ENCODE measurements at regions not wholly inside any gene's neighbourhood (a gene's known extent, or its start where the extent isn't known, plus 50 kb on each side); places are given as distances from the start of the nearest gene placed in this dataset.

DNA sequence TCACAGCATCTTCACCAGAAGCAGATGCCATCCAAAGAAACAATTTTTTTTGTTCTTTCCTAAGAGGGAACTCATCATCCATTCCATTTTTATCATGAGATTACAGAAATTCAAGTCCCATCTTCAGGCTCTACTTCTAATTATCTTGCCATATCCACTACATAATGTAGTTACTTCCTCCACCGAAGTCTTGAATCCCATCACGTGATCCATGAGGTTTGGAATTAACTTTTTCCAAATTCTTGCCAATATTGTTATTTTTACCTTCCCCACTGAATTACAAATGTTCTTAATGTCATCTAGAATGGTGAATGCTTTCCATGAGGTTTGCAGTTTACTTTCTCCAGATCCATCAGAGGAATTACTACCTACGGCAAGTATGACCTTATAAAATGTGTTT lies 1014.7 kb upstream of the LRRN3 start:
- DNase-seq = no peak

DNA sequence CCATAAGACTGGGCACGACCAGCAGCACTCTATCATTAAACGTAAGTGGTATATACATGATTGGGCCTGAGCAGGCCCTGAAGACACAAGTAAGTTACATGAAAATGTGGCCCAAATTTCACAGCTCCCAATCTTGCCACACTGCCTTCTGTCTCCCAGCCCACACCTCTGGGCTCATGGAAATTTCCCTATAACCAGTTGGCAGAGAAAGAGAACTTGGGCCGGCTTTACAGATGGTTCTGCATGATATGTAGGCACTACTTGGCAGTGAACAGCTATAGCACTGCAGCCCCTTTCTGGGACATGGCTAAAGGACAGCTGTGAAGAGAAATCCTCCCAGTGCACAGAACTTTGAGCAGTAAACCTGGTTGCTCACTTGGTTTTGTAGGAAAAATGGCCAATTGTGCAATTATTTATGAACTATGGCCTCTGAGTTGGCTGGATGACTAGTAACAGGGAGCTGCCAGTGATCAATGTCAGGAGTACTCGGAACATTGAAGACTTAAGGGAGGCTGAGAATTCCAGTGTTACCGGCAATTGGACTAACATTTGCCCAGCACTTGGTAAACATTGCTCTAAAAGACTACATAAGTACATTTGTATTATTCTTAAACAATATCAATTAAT lies 1006.6 kb upstream of the LRRN3 start:
- no peak for DNase-seq

DNA sequence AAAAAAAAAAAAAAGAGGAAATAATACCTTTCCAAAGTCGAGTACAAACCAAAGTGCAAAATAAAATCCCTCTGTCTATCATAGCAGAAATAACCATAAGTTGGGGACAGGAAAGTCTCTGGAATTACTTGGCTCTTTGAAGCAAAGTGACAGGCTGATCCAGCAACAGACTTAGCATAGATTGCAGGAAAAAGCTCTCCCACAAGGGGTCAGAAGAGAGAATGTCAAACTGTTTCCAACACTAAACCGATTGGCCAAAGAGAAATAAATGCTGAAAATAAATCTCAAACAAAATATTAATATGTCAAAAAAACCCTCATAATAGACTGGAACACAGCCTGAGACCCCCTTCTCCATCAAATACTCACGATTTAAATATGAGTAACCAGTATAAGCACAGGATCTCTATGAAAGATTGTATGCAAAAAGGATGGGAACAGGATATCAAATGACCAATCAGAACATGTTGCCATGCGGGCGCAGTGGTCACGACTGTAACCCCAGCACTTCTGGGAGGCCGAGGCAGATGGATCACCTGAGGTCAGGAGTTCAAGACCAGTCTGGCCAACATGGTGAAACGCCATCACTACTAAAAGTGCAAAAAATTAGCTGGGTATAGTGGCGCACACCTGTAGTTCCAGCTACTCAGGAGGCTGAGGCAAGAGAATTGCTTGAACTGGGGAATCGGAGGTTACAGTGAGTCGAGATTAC lies 1000.7 kb upstream of the LRRN3 start:
- DNase-seq = no peak

- DNase-seq = no peak
Observed at GRCh38 chr7:110095372-110096052, 995.4 kb upstream of the LRRN3 start.

DNA sequence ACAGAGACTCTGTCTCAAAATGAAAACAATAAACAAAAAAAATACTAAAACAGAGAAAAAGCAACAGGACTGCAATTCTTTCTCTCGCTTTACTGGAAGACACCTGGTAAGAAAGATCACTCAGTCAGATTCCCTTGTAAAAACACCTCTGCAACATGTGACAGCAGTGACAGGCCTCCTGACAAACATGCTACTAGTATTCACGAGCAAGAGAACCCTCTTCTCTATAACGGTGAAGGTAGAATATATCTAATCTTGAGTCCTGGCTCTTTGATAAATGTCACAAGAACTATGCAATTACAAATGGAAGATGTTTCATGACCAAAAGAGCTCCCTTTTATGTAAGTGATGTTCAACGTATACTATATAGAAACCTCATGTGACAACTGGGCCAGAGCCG lies 986.7 kb upstream of the LRRN3 start:
- no peak for DNase-seq

- DNase-seq = no peak
Observed at GRCh38 chr7:110105307-110105706, 985.6 kb upstream of the LRRN3 start.

DNA sequence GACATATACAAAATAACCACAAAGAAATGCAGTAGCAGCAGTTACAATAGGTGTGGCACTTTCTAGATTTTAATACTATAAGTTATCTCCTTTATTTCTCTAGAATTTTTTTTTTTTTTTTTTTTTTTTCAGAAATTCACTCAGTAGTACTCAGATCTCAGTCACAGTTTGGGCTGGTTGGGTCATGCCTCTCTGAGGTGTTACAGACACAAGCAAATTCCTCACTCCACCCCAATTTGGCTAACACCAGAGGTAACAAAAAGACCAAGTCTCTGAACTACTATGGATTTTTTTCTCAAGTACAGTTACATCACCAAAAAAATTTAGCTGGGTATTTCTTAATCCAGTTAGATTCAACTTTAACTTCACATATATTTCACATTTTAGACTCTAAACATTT lies 985.1 kb upstream of the LRRN3 start:
- DNase-seq = no peak

- no peak for DNase-seq
Observed at GRCh38 chr7:110119883-110120581, 970.9 kb upstream of the LRRN3 start.

GRCh38 chr7:110129159-110129558 lies 961.8 kb upstream of the LRRN3 start:
- DNase-seq = no peak

DNA sequence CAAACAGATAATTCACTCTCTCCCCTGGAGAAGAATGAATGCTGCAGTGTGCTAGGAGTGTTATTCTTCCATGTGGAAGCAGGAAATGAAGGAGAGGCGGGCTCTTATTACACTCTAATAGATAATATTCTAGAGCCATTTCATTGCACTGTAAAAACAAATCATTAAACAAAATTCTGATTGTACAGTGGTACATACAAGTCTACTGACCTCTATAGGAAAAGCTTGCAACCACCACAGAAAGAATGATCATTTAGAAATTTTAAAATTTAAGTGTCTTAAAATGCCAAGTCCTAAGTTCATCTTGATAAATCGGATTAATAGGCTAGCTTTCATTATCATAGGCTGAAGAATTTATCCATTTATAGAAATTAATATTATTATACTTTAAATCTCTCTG lies 960.3 kb upstream of the LRRN3 start:
- no peak for DNase-seq

DNA sequence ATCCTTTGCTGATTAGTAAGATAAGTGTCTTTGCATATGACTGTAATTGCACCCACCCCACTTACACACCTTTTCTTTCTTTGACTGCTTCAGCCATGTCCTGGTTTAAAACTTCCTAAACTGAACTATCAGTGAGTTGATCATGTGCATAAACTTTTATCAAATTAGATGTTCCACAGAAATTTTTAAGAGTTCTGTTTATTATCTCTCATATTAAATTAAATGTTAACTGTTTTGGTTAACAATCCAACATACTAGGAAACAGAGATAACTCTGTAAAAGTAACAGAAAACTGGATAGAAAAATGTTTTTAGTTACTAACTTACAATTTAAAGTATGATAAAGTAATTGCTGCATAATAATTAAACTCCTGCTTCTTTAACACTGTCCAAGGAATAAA lies 959.6 kb upstream of the LRRN3 start:
- no peak for DNase-seq

DNA sequence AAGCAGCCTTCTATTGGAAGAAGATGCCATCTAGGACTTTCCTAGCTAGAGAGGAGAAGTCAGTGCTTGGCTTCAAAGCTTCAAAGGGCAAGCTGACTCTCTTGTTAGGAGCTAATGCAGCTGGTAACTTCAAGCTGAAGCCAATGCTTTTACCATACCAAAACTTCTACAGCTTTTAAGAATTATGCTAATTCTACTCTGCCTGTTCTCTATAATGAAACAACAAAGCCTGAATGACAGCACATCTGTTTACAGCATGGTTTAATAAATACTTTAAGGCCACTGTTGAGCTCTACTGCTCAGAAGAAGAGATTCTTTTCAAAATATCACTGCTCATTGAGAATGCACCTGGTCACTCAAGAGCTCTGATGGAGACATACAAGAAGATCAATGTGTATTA lies 951.9 kb upstream of the LRRN3 start:
- no peak for DNase-seq

- DNase-seq = no peak
Observed at GRCh38 chr7:110142939-110143526, 947.9 kb upstream of the LRRN3 start.

DNA sequence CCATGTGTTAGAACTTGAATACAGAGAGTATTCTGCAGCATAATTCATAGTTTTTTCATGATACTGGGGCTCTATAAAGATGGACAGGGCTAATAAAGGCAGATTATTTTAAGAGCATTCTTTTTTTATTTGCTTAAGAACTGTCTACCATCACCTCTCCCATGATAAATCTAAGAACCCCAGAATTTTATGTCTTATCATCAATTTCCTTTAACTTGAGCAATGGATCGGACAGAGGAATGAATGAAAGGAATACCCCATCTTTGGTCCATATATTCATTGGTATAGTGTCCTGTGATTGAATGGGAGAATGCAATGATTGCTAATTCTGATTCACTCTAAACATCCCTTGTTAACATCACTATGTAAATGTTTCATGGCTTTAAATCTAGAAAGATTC lies 946.3 kb upstream of the LRRN3 start:
- no peak for DNase-seq

- DNase-seq = no peak
Observed at GRCh38 chr7:110148054-110148453, 942.9 kb upstream of the LRRN3 start.

DNA sequence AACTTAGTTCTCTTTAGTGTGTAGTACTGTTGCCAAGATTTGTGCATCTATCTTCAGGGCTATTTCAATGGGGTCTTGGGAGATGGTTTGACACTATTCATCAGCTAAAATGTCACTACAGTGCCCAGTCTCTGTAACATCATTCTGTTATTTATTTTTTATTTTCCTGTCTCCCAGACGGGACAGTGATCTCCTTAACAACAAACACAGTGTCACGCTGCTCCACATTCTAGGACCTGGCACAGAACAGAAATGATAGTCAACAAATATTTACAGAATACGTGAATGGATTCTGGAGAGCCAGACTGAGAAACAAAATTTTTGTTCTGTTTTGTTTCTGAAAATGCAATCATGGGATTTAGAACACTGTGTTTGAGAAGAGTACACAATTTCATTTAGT lies 937.7 kb upstream of the LRRN3 start:
- no peak for DNase-seq

GRCh38 chr7:110156511-110156910 lies 934.4 kb upstream of the LRRN3 start:
- DNase-seq = no peak

- DNase-seq = no peak
Observed at GRCh38 chr7:110157631-110158362, 933.1 kb upstream of the LRRN3 start.

DNA sequence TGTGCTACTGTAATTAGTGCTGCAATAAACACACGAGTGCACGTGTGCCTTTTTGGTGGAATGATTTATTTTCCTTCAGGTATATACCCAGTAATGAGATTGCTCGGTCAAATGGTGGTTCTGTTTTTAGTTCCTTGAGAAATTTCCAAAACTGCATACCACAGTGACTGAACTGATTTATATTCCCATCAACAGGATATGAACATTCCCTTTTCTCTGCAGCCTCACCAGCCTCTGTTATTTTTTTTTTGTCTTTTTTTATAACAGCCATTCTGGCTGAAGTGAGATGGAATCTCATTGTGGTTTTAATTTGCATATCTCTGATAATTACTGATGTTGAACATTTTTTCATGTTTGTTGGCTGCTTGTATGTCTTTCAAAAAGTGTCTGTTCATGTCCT lies 922.9 kb upstream of the LRRN3 start:
- DNase-seq = no peak

GRCh38 chr7:110170841-110171240 lies 920.1 kb upstream of the LRRN3 start:
- no peak for DNase-seq

GRCh38 chr7:110177463-110177862 lies 913.5 kb upstream of the LRRN3 start:
- DNase-seq = no peak

GRCh38 chr7:110179037-110179436 lies 911.9 kb upstream of the LRRN3 start:
- no peak for DNase-seq

DNA sequence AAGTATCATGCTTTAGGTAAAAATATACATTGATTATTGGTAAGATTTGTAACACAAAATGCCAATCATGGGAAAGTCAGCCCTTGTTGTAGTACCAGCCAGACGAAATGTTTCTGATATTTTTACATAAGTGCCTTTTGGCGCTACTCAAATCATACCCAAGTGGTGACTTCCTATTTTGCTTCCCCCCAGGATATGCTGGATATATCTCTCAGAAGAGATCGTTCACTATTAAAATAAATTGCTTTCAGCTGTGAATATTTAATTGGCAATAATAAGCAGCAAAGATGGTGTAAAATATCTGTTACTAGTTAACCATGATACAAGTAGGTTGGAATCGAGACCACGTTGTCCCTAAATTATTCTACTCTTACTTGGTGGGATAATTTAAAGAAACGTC lies 909.2 kb upstream of the LRRN3 start:
- no peak for DNase-seq

Data from NCI-H526 treated with DMSO at 0.1 percent for 48 hours (cell line).